OCI-LY3 (cell line): ENCODE measurements at regions not wholly inside any gene's neighbourhood (a gene's known extent, or its start where the extent isn't known, plus 50 kb on each side); places are given as distances from the start of the nearest gene placed in this dataset.
A peak's percentile ranks its signal among the peaks of the same experiment; 100 is the strongest.

Experiments
- EZH2phosphoT487 ChIP-seq: fragments of 200-600 bp; shearing (Covaris generic); IDR thresholded peaks from 2 replicates; pipeline ENCODE4 v1.6.1; 2018; ENCODE audit warnings: antibody characterized with exemption, mixed run types, low read depth
- TF ChIP-seq, protein P1 (sequence below): fragments of 200-600, 300-600 bp; sonication (generic); IDR thresholded peaks from 2 replicates; pipeline ENCODE4 v1.5.1; 2014; ENCODE audit warnings: antibody characterized with exemption, low read length, low read depth

- TF ChIP-seq, protein P1, sequence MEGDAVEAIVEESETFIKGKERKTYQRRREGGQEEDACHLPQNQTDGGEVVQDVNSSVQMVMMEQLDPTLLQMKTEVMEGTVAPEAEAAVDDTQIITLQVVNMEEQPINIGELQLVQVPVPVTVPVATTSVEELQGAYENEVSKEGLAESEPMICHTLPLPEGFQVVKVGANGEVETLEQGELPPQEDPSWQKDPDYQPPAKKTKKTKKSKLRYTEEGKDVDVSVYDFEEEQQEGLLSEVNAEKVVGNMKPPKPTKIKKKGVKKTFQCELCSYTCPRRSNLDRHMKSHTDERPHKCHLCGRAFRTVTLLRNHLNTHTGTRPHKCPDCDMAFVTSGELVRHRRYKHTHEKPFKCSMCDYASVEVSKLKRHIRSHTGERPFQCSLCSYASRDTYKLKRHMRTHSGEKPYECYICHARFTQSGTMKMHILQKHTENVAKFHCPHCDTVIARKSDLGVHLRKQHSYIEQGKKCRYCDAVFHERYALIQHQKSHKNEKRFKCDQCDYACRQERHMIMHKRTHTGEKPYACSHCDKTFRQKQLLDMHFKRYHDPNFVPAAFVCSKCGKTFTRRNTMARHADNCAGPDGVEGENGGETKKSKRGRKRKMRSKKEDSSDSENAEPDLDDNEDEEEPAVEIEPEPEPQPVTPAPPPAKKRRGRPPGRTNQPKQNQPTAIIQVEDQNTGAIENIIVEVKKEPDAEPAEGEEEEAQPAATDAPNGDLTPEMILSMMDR, result peak; percentile 24; the same call in 1 of the 2 replicates
- no peak for TF ChIP-seq EZH2phosphoT487
Measured at GRCh38 chr4:151905197-151905596, 144.4 kb upstream of the GATB start.
